Thyroid gland (tissue), 4 donors: ENCODE measurements at regions not wholly inside any gene's neighbourhood (a gene's known extent, or its start where the extent isn't known, plus 50 kb on each side); places are given as distances from the start of the nearest gene placed in this dataset.

Experiments
- DNase-seq, 2 donors: peaks; one replicate each; pipeline ENCODE4 v3.0.0-alpha.2; 2019
- H3K27ac ChIP-seq, 3 donors: fragments of 200-600 bp; sonication (generic); 1 replicate in 2 of 3; 2 replicates in 1 of 3; pipeline ENCODE4 v1.5.1; 2016 to 2019; ENCODE audit warnings: mild to moderate bottlenecking in 1 of 3, moderate library complexity in 1 of 3
- H3K27me3 ChIP-seq: fragments of 200-600 bp; sonication (generic); one replicate; pipeline ENCODE4 v1.5.1; 2019
- H3K36me3 ChIP-seq, 2 donors: fragments of 200-600 bp; sonication (generic); one replicate each; pipeline ENCODE4 v1.5.1; 2016 to 2019
- H3K4me1 ChIP-seq, 2 donors: fragments of 200-600 bp; sonication (generic); one replicate each; pipeline ENCODE4 v1.5.1; 2017 to 2019
- H3K4me3 ChIP-seq, 3 donors: fragments of 200-600 bp; sonication (generic); replicated peaks in 1 of 3; 1 replicate in 2 of 3; 2 replicates in 1 of 3; pipeline ENCODE4 v1.5.1; 2016; ENCODE audit warnings: mild to moderate bottlenecking in 1 of 3
- H3K9me3 ChIP-seq: fragments of 200-600 bp; sonication (generic); one replicate; pipeline ENCODE4 v1.5.1; 2017
- CTCF ChIP-seq, 6 experiments: fragments of 200-600 bp in 3 of 6; fragments of 450-650 bp in 3 of 6; sonication (generic) in 3 of 6; IDR thresholded peaks; one replicate each; pipeline ENCODE4 v1.5.1; 2016 to 2019; ENCODE audit warnings: antibody characterized with exemption in 6 of 6, mild to moderate bottlenecking in 2 of 6, inconsistent platforms in 1 of 6, moderate library complexity in 1 of 6
- POLR2A ChIP-seq, 2 donors: fragments of 450-650 bp; IDR thresholded peaks; one replicate each; pipeline ENCODE4 v1.6.1; 2017; ENCODE audit warnings: antibody characterized with exemption in 2 of 2, mild to moderate bottlenecking in 2 of 2, moderate library complexity in 1 of 2
- WGBS, 2 donors: methylation state at CpG; one replicate each; pipeline ENCODE4 v1.1.5; 2017; 5-methylcytosine and 5-hydroxymethylcytosine counted together
- intact Hi-C: fragments of 100-400 bp; cut with DNase I; formaldehyde crosslinking; loops from one replicate; pipeline ENCODE4 v1.15.1; 2023

DNA sequence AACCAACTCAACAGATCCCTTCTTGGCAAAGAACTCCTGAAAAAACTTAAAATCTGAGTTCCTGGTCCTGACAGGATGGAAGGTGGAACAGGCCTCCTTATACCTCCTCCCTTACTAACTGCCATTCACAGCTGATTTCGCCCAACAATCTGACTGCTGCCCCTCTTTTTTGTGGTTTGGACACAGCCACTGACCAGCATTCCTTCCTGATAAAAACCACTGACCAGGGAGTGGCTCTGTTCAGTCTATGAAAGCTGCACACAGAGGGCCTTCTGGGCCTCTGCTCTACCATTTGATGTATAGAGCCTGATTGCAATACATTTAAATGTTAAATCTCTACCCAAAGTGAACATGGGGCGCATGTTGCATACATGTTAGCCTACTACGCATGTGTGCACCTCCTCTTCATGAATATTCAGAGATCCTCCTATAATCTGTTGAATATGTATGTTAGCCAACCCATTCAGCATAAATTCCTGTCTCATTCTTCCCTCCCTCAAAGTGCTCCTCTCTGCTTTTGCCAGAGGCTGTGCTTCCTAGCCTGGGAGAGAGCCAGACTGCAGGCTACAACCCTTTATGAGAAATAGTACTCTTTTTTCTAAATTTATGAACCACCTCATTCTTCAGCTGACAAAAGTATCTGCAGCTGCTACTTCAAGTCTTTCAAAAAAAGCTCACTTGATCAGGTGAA lies 93.7 kb upstream of the MRPS30 start:
- no peaks in the 10 kb centered on the region for H3K36me3 ChIP-seq
- no peaks in the 10 kb centered on the region for H3K27me3 ChIP-seq
- intact Hi-C loops = no loop called here
- no peaks in the 10 kb centered on the region for H3K9me3 ChIP-seq
- no peaks in the 10 kb centered on the region for H3K4me1 ChIP-seq
- no peak overlapping the region for H3K4me3 ChIP-seq
- TF ChIP-seq POLR2A (IDR thresholded peaks at IDR 0.05) (no peak), CTCF (IDR thresholded peaks at IDR 0.05) (no peak)
- WGBS, 2 donors = 76 to 90% methylated on average over 3 of the region's 3 CpGs
- no peak overlapping the region for H3K27ac ChIP-seq
- DNase-seq = no peak

DNA sequence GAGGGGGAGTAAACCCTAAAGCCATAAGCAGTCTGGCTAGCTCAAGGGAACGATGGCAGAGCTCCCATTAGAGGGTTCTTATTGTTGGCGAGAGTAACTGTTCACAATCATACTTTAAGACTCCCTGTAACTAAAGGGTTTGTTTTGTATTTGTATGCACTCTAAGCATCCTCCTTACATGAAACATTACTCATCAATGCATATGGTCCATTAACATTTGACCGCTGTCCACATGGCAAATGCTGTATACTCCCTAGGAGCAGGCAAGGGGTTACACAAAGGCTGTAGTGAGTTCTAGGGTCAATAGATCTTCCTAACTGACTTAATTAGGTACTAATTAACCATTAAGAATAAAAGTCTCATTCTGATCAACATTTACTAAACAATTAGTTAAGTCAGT lies 95.3 kb upstream of the MRPS30 start:
- TF ChIP-seq CTCF (IDR thresholded peaks at IDR 0.05) (no peak), POLR2A (IDR thresholded peaks at IDR 0.05) (no peak)
- Histone ChIP-seq H3K9me3 (no peaks in the 10 kb centered on the region), H3K4me1 (no peaks in the 10 kb centered on the region), H3K4me3 (no peak overlapping the region), H3K27ac (no peak overlapping the region), H3K36me3 (no peaks in the 10 kb centered on the region), H3K27me3 (no peaks in the 10 kb centered on the region)
- intact Hi-C loops = no loop called here
- WGBS, 2 donors = 85% methylated on average over 3 of the region's 3 CpGs
- DNase-seq = no peak

GRCh38 chr5:44711901-44712300 lies 96.8 kb upstream of the MRPS30 start:
- no peak overlapping the region for H3K4me3 ChIP-seq
- no peak for DNase-seq
- 67 to 84% methylated on average over 1 of the region's 1 CpG for WGBS, 2 donors
- intact Hi-C loops = no loop called here
- H3K9me3 ChIP-seq = no peaks in the 10 kb centered on the region
- no peaks in the 10 kb centered on the region for H3K4me1 ChIP-seq
- TF ChIP-seq CTCF (IDR thresholded peaks at IDR 0.05) (no peak), POLR2A (IDR thresholded peaks at IDR 0.05) (no peak)
- H3K27ac ChIP-seq = no peak overlapping the region
- H3K36me3 ChIP-seq = no peaks in the 10 kb centered on the region
- H3K27me3 ChIP-seq = no peaks in the 10 kb centered on the region

- no peak for TF ChIP-seq POLR2A (IDR thresholded peaks at IDR 0.05)
- TF ChIP-seq CTCF (IDR thresholded peaks at IDR 0.05) = no peak
- H3K4me1 ChIP-seq = no peaks in the 10 kb centered on the region
- no peaks in the 10 kb centered on the region for H3K9me3 ChIP-seq
- no peak overlapping the region for H3K27ac ChIP-seq
- no peak overlapping the region for H3K4me3 ChIP-seq
- no peaks in the 10 kb centered on the region for H3K27me3 ChIP-seq
- intact Hi-C loops = no loop called here
- no peaks in the 10 kb centered on the region for H3K36me3 ChIP-seq
- WGBS, 2 donors = 94 to 96% methylated on average over 5 of the region's 5 CpGs
- no peak for DNase-seq
Measured at GRCh38 chr5:44708602-44709001, 100.1 kb upstream of the MRPS30 start.

- no peak overlapping the region for H3K27ac ChIP-seq
- intact Hi-C loops = no loop called here
- DNase-seq = no peak
- WGBS, 2 donors = 90 to 93% methylated on average over 5 of the region's 5 CpGs
- H3K36me3 ChIP-seq = no peaks in the 10 kb centered on the region
- H3K27me3 ChIP-seq = no peaks in the 10 kb centered on the region
- no peaks in the 10 kb centered on the region for H3K9me3 ChIP-seq
- no peak overlapping the region for H3K4me3 ChIP-seq
- no peak for TF ChIP-seq CTCF (IDR thresholded peaks at IDR 0.05)
- no peak for TF ChIP-seq POLR2A (IDR thresholded peaks at IDR 0.05)
- no peaks in the 10 kb centered on the region for H3K4me1 ChIP-seq
Measured at GRCh38 chr5:44707721-44708120, 101.0 kb upstream of the MRPS30 start.
